HG03460 (cell line): ENCODE measurements at regions not wholly inside any gene's neighbourhood (a gene's known extent, or its start where the extent isn't known, plus 50 kb on each side); places are given as distances from the start of the nearest gene placed in this dataset.
"Not testable (repeated sequence)": the region's sequence is repeated elsewhere in the genome, so short reads cannot be mapped to it uniquely, and the experiment has no call there.

ENCODE experiments used
- ATAC-seq: cut with Tn5 transposase; IDR thresholded peaks from one replicate; pipeline ENCODE4 v1.9.1; 2021; ENCODE audit not compliant: unreplicated experiment

- no peak for ATAC-seq
Measured at GRCh38 chr11:82539669-82540068, 194.0 kb downstream of the FAM181B start.

GRCh38 chr11:82536706-82537105, 197.0 kb downstream of the FAM181B start:
- no peak for ATAC-seq

GRCh38 chr11:82533628-82534327, 199.9 kb downstream of the FAM181B start:
- no peak for ATAC-seq

- no peak for ATAC-seq
Measured at GRCh38 chr11:82529936-82530335, 203.7 kb downstream of the FAM181B start.

- ATAC-seq = no peak
Measured at GRCh38 chr11:82527081-82527584, 206.5 kb downstream of the FAM181B start.

GRCh38 chr11:82523141-82523540, 210.5 kb downstream of the FAM181B start:
- no peak for ATAC-seq

GRCh38 chr11:82521427-82521826, 212.2 kb downstream of the FAM181B start:
- no peak for ATAC-seq

- ATAC-seq = no peak
Measured at GRCh38 chr11:82507288-82507687, 226.4 kb downstream of the FAM181B start.

- no peak for ATAC-seq
Measured at GRCh38 chr11:82505379-82505778, 228.3 kb downstream of the FAM181B start.

- not testable (repeated sequence) for ATAC-seq
Measured at GRCh38 chr11:82501174-82501573, 232.5 kb downstream of the FAM181B start.

- ATAC-seq = no peak
Measured at GRCh38 chr11:82494988-82495432, 238.7 kb downstream of the FAM181B start.

GRCh38 chr11:82474876-82475275, 258.8 kb downstream of the FAM181B start:
- ATAC-seq = no peak

GRCh38 chr11:82465481-82465880, 268.2 kb downstream of the FAM181B start:
- ATAC-seq = no peak

- ATAC-seq = no peak
Measured at GRCh38 chr11:82462608-82463242, 270.9 kb downstream of the FAM181B start.

- ATAC-seq = no peak
Measured at GRCh38 chr11:82458761-82459160, 274.9 kb downstream of the FAM181B start.

- ATAC-seq = no peak
Measured at GRCh38 chr11:82458147-82458546, 275.5 kb downstream of the FAM181B start.

GRCh38 chr11:82450996-82451395, 282.7 kb downstream of the FAM181B start:
- ATAC-seq = no peak

- no peak for ATAC-seq
Measured at GRCh38 chr11:82406611-82407010, 327.1 kb downstream of the FAM181B start.

- no peak for ATAC-seq
Measured at GRCh38 chr11:82405421-82405820, 328.2 kb downstream of the FAM181B start.

- ATAC-seq = no peak
Measured at GRCh38 chr11:82404981-82405380, 328.7 kb downstream of the FAM181B start.

- no peak for ATAC-seq
Measured at GRCh38 chr11:82403640-82404305, 329.9 kb downstream of the FAM181B start.

- no peak for ATAC-seq
Measured at GRCh38 chr11:82398300-82398815, 335.3 kb downstream of the FAM181B start.
